Trophoblast cell (in vitro differentiated cells and primary cell): ENCODE measurements at regions not wholly inside any gene's neighbourhood (a gene's known extent, or its start where the extent isn't known, plus 50 kb on each side); places are given as distances from the start of the nearest gene placed in this dataset.
"Not testable (repeated sequence)": the region's sequence is repeated elsewhere in the genome, so short reads cannot be mapped to it uniquely, and the experiment has no call there.

ENCODE experiments used
- DNase-seq, 2 donors: peaks; one replicate each; pipeline ENCODE4 v3.0.0-alpha.2; 2016
- H2AFZ ChIP-seq: 2 replicates; pipeline ENCODE4 v1.6.1; 2013; ENCODE audit warnings: low read length, moderate library complexity, mild to moderate bottlenecking; ENCODE audit not compliant: insufficient read depth, poor library complexity
- H2AK5ac ChIP-seq: 2 replicates; pipeline ENCODE4 v1.6.1; 2013; ENCODE audit warnings: mild to moderate bottlenecking, low read length
- H2BK120ac ChIP-seq: 2 replicates; pipeline ENCODE4 v1.6.1; 2013; ENCODE audit warnings: low read length, mild to moderate bottlenecking, moderate library complexity; ENCODE audit not compliant: insufficient read depth, poor library complexity
- H2BK12ac ChIP-seq: 2 replicates; pipeline ENCODE4 v1.6.1; 2013; ENCODE audit warnings: mild to moderate bottlenecking, low read length, moderate library complexity
- H2BK5ac ChIP-seq: 2 replicates; pipeline ENCODE4 v1.6.1; 2013; ENCODE audit warnings: low read length, low read depth, moderate library complexity, mild to moderate bottlenecking; ENCODE audit not compliant: poor library complexity
- H3K14ac ChIP-seq: 2 replicates; pipeline ENCODE4 v1.6.1; 2013; ENCODE audit warnings: mild to moderate bottlenecking, low read length
- H3K18ac ChIP-seq: 2 replicates; pipeline ENCODE4 v1.6.1; 2013; ENCODE audit warnings: mild to moderate bottlenecking, low read length
- H3K23ac ChIP-seq: 2 replicates; pipeline ENCODE4 v1.6.1; 2013; ENCODE audit warnings: low read length
- H3K27ac ChIP-seq: 2 replicates; pipeline ENCODE4 v1.5.1; 2013; ENCODE audit warnings: low read depth, mild to moderate bottlenecking, inconsistent platforms, low read length, moderate library complexity
- H3K27me3 ChIP-seq: 2 replicates; pipeline ENCODE4 v1.6.1; 2013; ENCODE audit warnings: inconsistent platforms, mild to moderate bottlenecking, low read length, moderate library complexity; ENCODE audit not compliant: insufficient read depth
- H3K36me3 ChIP-seq, 2 experiments: 1 replicate in 1 of 2; 2 replicates in 1 of 2; pipeline ENCODE4 v1.6.1; 2013; ENCODE audit warnings: low read length in 2 of 2, mild to moderate bottlenecking in 2 of 2, moderate library complexity in 1 of 2; ENCODE audit not compliant: insufficient read depth in 2 of 2, control insufficient read depth in 1 of 2
- H3K4ac ChIP-seq: 2 replicates; pipeline ENCODE4 v1.6.1; 2013; ENCODE audit warnings: low read depth, mild to moderate bottlenecking, low read length, moderate library complexity
- H3K4me1 ChIP-seq, 2 experiments: 1 replicate in 1 of 2; 2 replicates in 1 of 2; pipeline ENCODE4 v1.6.1; 2013; ENCODE audit warnings: low read length in 2 of 2, mild to moderate bottlenecking in 2 of 2, moderate library complexity in 1 of 2; ENCODE audit not compliant: insufficient read depth in 2 of 2, control insufficient read depth in 1 of 2
- H3K4me2 ChIP-seq: 2 replicates; pipeline ENCODE4 v1.6.1; 2013; ENCODE audit warnings: inconsistent platforms, mild to moderate bottlenecking, low read length, moderate library complexity
- H3K4me3 ChIP-seq: 2 replicates; pipeline ENCODE4 v1.5.1; 2013; ENCODE audit warnings: mild to moderate bottlenecking, low read depth, low read length, inconsistent platforms
- H3K79me1 ChIP-seq: one replicate; pipeline ENCODE4 v1.6.1; 2013; ENCODE audit warnings: low read length
- H3K79me2 ChIP-seq: 2 replicates; pipeline ENCODE4 v1.6.1; 2013; ENCODE audit warnings: low read length, mild to moderate bottlenecking; ENCODE audit not compliant: control insufficient read depth, insufficient read depth, poor library complexity
- H3K9ac ChIP-seq: 2 replicates; pipeline ENCODE4 v1.6.1; 2013; ENCODE audit warnings: mild to moderate bottlenecking, low read length
- H3K9me3 ChIP-seq: 2 replicates; pipeline ENCODE4 v1.6.1; 2013; ENCODE audit warnings: low read depth, mild to moderate bottlenecking, control low read depth, inconsistent platforms, low read length; ENCODE audit not compliant: insufficient read depth
- H4K12ac ChIP-seq: 2 replicates; pipeline ENCODE4 v1.6.1; 2013; ENCODE audit warnings: low read depth, mild to moderate bottlenecking, low read length, moderate library complexity
- H4K8ac ChIP-seq: 2 replicates; pipeline ENCODE4 v1.6.1; 2013; ENCODE audit warnings: low read depth, mild to moderate bottlenecking, low read length, moderate library complexity
- H4K91ac ChIP-seq: one replicate; pipeline ENCODE4 v1.6.1; 2013; ENCODE audit warnings: low read depth, mild to moderate bottlenecking, low read length, moderate library complexity
- WGBS: extraction: QIAGEN DNeasy Blood & Tissue Kit; methylation state at CpG from one replicate; pipeline ENCODE4 v1.1.7; 2013; ENCODE audit warnings: missing lambda C conversion rate; ENCODE audit not compliant: insufficient read length, insufficient coverage; ENCODE audit errors: extremely low coverage; 5-methylcytosine and 5-hydroxymethylcytosine counted together

GRCh38 chr16:16643828-16644227 is 264.9 kb downstream of the NPIPA7 start:
- H4K8ac ChIP-seq, H3K36me3 ChIP-seq, H3K27ac ChIP-seq, H3K79me1 ChIP-seq, H2BK120ac ChIP-seq, H4K12ac ChIP-seq, H2BK5ac ChIP-seq, H3K23ac ChIP-seq, H3K14ac ChIP-seq, H2AFZ ChIP-seq, H3K4ac ChIP-seq, H3K4me3 ChIP-seq, H3K9ac ChIP-seq, H4K91ac ChIP-seq, H3K27me3 ChIP-seq, H3K79me2 ChIP-seq, H3K18ac ChIP-seq, H2BK12ac ChIP-seq, DNase-seq, H3K9me3 ChIP-seq, H2AK5ac ChIP-seq, H3K4me2 ChIP-seq, H3K4me1 ChIP-seq: not testable (repeated sequence)
- no CpG with 5 or more reads among the region's 1 CpG for WGBS

GRCh38 chr16:16648002-16648401 is 269.1 kb downstream of the NPIPA7 start:
- H3K27ac ChIP-seq, H2BK120ac ChIP-seq, H3K79me1 ChIP-seq, H3K18ac ChIP-seq, H3K4me3 ChIP-seq, H2AK5ac ChIP-seq, H3K79me2 ChIP-seq, H3K9ac ChIP-seq, H2BK5ac ChIP-seq, H3K4me1 ChIP-seq, H3K4ac ChIP-seq, H3K36me3 ChIP-seq, H3K9me3 ChIP-seq, H3K23ac ChIP-seq, H2BK12ac ChIP-seq, H3K4me2 ChIP-seq, H3K27me3 ChIP-seq, H4K12ac ChIP-seq, H4K91ac ChIP-seq, H3K14ac ChIP-seq, DNase-seq, H2AFZ ChIP-seq, H4K8ac ChIP-seq: not testable (repeated sequence)
- WGBS, result no CpG with 5 or more reads among the region's 4 CpGs

- not testable (repeated sequence) for H4K8ac ChIP-seq, H3K27me3 ChIP-seq, H3K4ac ChIP-seq, H2AK5ac ChIP-seq, H2BK12ac ChIP-seq, H2BK120ac ChIP-seq, H3K36me3 ChIP-seq, H3K79me2 ChIP-seq, H3K23ac ChIP-seq, H3K4me3 ChIP-seq, H3K18ac ChIP-seq, H3K79me1 ChIP-seq, H3K9ac ChIP-seq, H2AFZ ChIP-seq, H4K12ac ChIP-seq, H3K27ac ChIP-seq, H3K4me1 ChIP-seq, DNase-seq, H4K91ac ChIP-seq, H3K14ac ChIP-seq, H2BK5ac ChIP-seq, H3K9me3 ChIP-seq, H3K4me2 ChIP-seq
- WGBS, result no CpG with 5 or more reads among the region's 3 CpGs
Observed at GRCh38 chr16:16672180-16672812, 293.4 kb downstream of the NPIPA7 start.

- H3K27me3 ChIP-seq, H3K79me1 ChIP-seq, H3K18ac ChIP-seq, H3K36me3 ChIP-seq, H3K14ac ChIP-seq, H4K91ac ChIP-seq, H3K9me3 ChIP-seq, H2BK120ac ChIP-seq, H4K8ac ChIP-seq, H3K79me2 ChIP-seq, H2BK12ac ChIP-seq, H4K12ac ChIP-seq, H2BK5ac ChIP-seq, H2AK5ac ChIP-seq, H3K4ac ChIP-seq, H3K27ac ChIP-seq, H3K4me1 ChIP-seq, H3K23ac ChIP-seq, H3K9ac ChIP-seq, DNase-seq, H2AFZ ChIP-seq, H3K4me2 ChIP-seq, H3K4me3 ChIP-seq: not testable (repeated sequence)
- no CpG with 5 or more reads among the region's 9 CpGs for WGBS
Observed at GRCh38 chr16:16674820-16675219, 295.9 kb downstream of the NPIPA7 start.
